ENCODE measurements at regions not wholly inside any gene's neighbourhood (a gene's known extent, or its start where the extent isn't known, plus 50 kb on each side); places are given as distances from the start of the nearest gene placed in this dataset.
"Not testable (repeated sequence)": the region's sequence is repeated elsewhere in the genome, so short reads cannot be mapped to it uniquely, and the experiment has no call there.

DNA sequence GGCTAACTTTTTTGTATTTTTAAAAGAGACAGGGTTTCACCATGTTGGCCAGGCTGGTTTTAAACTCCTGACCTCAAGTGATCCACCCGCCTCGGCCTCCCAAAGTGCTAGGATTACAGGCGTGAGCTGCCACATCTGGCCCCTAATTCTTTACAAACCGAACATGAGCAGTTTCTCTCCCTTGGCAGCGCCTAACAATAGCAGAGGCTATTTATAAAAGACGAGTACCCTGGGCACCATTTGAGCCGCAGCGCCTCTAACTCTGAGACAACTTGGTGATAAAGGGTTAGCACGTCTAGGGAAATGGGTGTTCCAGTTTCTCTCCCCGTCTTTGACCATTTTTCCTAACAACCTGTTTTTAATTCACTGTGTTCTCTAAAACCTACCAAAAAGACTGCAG lies 168.2 kb upstream of the KL start:
- H3K27me3 ChIP-seq (ENCODE audit: control insufficient read depth in 2 of 2, insufficient read depth in 2 of 2, low read length in 2 of 2); POLR2A ChIA-PET; H3K4me3 Mint-ChIP-seq; H3K27ac ChIP-seq (ENCODE audit: low read depth, low read length); H3K4me1 Mint-ChIP-seq; H3K36me3 ChIP-seq (ENCODE audit: control insufficient read depth in 2 of 3, insufficient read depth in 3 of 3, low read length in 3 of 3); CTCF ChIA-PET; H3K9me3 Mint-ChIP-seq; H3K36me3 Mint-ChIP-seq; H3K27ac Mint-ChIP-seq; ATAC-seq; intact Hi-C loops (cut with micrococcal nuclease); DNase-seq; H3K9me3 ChIP-seq (ENCODE audit: control insufficient read depth in 2 of 3, low read length in 3 of 3); H3K4me3 ChIP-seq (ENCODE audit: low read length); H3K4me1 ChIP-seq (ENCODE audit: control insufficient read depth in 2 of 2, insufficient read depth in 2 of 2, low read length in 2 of 2): not testable (repeated sequence)
- peaks cover 0 to 18% (median 6%) of the 10 kb centered on the region in 5 donors for H3K27me3 Mint-ChIP-seq

DNA sequence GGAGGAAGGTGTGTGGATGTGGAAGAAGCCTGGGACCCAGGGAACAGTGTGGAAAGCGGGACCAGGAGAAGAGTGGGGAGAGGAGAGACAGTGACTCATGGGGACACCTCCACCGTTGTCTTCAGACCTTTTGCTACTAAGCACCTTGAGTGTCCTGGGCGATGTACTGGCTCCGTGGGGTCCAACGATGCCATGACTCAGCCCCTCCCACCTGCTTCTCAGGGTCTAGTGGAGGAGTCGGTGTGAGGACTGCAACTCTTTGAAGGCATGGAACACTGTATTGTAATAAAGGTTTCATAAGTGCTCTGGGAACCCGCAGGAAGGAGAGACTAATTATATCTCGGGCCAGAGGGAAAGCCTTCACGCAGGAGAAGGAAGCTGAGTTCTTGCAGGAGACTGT lies 166.9 kb upstream of the KL start:
- peaks cover 0 to 15% (median 6%) of the 10 kb centered on the region in 5 donors for H3K27me3 Mint-ChIP-seq
- no peak overlapping the region for H3K27ac ChIP-seq (ENCODE audit: low read depth, low read length)
- peaks cover 0 to 3% (median 0%) of the 10 kb centered on the region in 11 donors for H3K9me3 Mint-ChIP-seq
- H3K36me3 Mint-ChIP-seq: peaks cover 0 to 4% (median 0%) of the 10 kb centered on the region in 5 donors
- H3K4me1 ChIP-seq (ENCODE audit: control insufficient read depth in 2 of 2, insufficient read depth in 2 of 2, low read length in 2 of 2): no peaks in the 10 kb centered on the region
- no peak for DNase-seq
- H3K4me3 ChIP-seq (ENCODE audit: low read length): no peak overlapping the region
- no peak overlapping the region for H3K27ac Mint-ChIP-seq
- H3K27me3 ChIP-seq (ENCODE audit: control insufficient read depth in 2 of 2, insufficient read depth in 2 of 2, low read length in 2 of 2): no peaks in the 10 kb centered on the region
- no peaks in the 10 kb centered on the region for H3K9me3 ChIP-seq (ENCODE audit: control insufficient read depth in 2 of 3, low read length in 3 of 3)
- intact Hi-C loops (cut with micrococcal nuclease): no loop called here
- no peak for ATAC-seq
- H3K4me1 Mint-ChIP-seq: peaks cover 0 to 2% (median 0%) of the 10 kb centered on the region in 7 donors
- no peaks in the 10 kb centered on the region for H3K36me3 ChIP-seq (ENCODE audit: control insufficient read depth in 2 of 3, insufficient read depth in 3 of 3, low read length in 3 of 3)
- ChIA-PET CTCF (no interaction called here), POLR2A (no interaction called here)
- H3K4me3 Mint-ChIP-seq: no peak overlapping the region

DNA sequence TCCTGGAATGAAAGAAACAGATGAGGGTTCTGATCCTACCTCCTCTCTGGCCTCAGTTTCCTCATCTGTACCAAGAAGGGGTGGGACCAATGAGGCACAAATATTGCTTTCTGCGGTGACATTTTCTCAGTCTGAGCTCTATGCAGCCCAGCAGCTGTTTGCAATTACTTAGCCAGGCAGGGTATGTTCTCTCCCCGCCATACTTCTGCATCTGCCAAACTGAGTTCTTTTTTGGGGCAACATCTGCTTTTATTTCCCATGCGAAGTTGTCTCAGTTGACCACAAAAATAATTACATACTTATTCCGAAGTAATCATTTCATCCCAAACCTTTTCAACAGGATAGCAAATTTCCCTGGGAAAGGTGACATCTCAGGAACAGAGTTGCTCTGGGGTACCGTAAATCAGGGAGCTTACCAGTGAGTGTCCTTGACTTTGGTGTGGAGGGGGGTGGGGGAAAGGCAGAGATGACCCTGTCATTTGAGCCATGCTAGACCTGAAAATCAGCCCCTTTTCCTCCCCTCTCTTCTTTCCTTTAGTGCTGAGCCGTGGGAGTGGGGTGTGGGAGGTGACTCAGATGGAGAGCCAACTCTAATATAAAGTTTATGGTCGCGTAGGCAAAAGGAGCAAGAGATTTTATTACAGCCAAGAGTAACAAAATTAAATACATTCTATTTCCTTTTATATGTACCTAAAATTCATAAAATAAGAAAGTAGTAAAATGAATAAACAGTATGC lies 165.7 kb upstream of the KL start:
- no peaks in the 10 kb centered on the region for H3K36me3 ChIP-seq (ENCODE audit: control insufficient read depth in 2 of 3, insufficient read depth in 3 of 3, low read length in 3 of 3)
- no peaks in the 10 kb centered on the region for H3K27me3 ChIP-seq (ENCODE audit: control insufficient read depth in 2 of 2, insufficient read depth in 2 of 2, low read length in 2 of 2)
- no peaks in the 10 kb centered on the region for H3K9me3 ChIP-seq (ENCODE audit: control insufficient read depth in 2 of 3, low read length in 3 of 3)
- no peak overlapping the region for H3K4me3 Mint-ChIP-seq
- CTCF ChIA-PET: no interaction called here
- no peaks in the 10 kb centered on the region for H3K36me3 Mint-ChIP-seq
- DNase-seq (no peak), ATAC-seq (no peak)
- peaks cover 0 to 15% (median 6%) of the 10 kb centered on the region in 5 donors for H3K27me3 Mint-ChIP-seq
- peaks cover 0 to 2% (median 0%) of the 10 kb centered on the region in 7 donors for H3K4me1 Mint-ChIP-seq
- POLR2A ChIA-PET: no interaction called here
- H3K27ac Mint-ChIP-seq: no peak overlapping the region
- no peaks in the 10 kb centered on the region for H3K4me1 ChIP-seq (ENCODE audit: control insufficient read depth in 2 of 2, insufficient read depth in 2 of 2, low read length in 2 of 2)
- no peaks in the 10 kb centered on the region for H3K9me3 Mint-ChIP-seq
- intact Hi-C loops (cut with micrococcal nuclease): no loop called here
- no peak overlapping the region for H3K4me3 ChIP-seq (ENCODE audit: low read length)
- no peak overlapping the region for H3K27ac ChIP-seq (ENCODE audit: low read depth, low read length)

DNA sequence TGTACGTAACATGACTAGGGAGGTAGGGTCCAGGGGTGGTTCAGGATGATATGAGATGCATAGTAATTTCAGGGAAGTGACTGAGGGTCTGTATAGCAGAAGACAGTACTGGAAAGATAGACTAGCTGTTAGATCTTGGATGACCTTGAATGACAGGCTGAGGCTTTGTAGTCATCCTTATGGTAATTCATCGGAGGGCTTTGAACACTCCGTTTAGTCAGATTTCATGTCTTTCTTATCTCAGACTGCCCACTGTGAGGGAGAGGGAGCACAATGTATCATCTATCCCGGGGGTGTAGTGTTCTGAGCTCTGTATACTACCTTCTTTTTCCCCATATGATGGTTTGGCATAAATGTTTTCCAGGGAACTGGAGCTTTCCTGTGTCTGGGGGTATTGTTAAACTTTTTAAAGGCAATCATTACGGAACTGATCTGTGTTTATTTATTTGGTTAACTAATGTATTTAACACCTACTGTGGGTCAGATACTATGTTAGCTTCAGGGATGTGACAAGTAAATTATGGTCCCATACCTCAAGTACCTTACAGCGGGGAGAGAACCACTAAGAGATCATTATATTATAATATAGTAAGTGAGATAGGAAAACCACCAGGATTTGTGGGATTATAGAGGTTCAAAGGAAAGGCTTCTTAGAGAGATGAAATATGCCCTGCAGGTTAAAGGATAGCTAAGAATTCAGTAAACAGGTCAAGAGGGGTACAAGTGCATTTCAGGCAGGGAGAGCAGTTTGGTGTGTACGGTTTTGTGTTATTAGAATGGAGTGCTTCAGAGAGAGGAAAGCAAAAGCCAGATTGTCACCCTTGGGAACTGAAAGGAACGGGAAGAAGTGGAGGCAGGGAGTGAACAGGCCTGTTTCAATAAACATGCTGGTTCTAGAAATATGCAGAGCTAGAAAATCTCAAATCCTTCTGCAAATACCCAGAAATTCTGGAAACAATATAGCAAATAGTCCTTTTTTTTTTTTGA lies 164.8 kb upstream of the KL start:
- Mint-ChIP-seq H3K4me3 (no peak overlapping the region), H3K27ac (no peak overlapping the region), H3K27me3 (peaks cover 0 to 15% (median 6%) of the 10 kb centered on the region in 5 donors), H3K9me3 (no peaks in the 10 kb centered on the region), H3K4me1 (peaks cover 0 to 2% (median 0%) of the 10 kb centered on the region in 7 donors), H3K36me3 (no peaks in the 10 kb centered on the region)
- Histone ChIP-seq H3K36me3 (ENCODE audit: control insufficient read depth in 2 of 3, insufficient read depth in 3 of 3, low read length in 3 of 3) (no peaks in the 10 kb centered on the region), H3K4me1 (ENCODE audit: control insufficient read depth in 2 of 2, insufficient read depth in 2 of 2, low read length in 2 of 2) (no peaks in the 10 kb centered on the region), H3K27me3 (ENCODE audit: control insufficient read depth in 2 of 2, insufficient read depth in 2 of 2, low read length in 2 of 2) (no peaks in the 10 kb centered on the region), H3K9me3 (ENCODE audit: control insufficient read depth in 2 of 3, low read length in 3 of 3) (no peaks in the 10 kb centered on the region), H3K27ac (ENCODE audit: low read depth, low read length) (no peak overlapping the region), H3K4me3 (ENCODE audit: low read length) (no peak overlapping the region)
- DNase-seq: no peak
- intact Hi-C loops (cut with micrococcal nuclease): no loop called here
- ATAC-seq: no peak
- POLR2A ChIA-PET: interaction anchor here (0.6 to 1.0 kb wide), 2 partner anchors 12 to 718 kb away, joined by 3 to 5 read pairs; no protein-coding TSS in a partner anchor
- CTCF ChIA-PET: interaction anchor here (0.6 kb wide), 1 partner anchor 179 kb away, joined by 5 read pairs; no protein-coding TSS in a partner anchor

DNA sequence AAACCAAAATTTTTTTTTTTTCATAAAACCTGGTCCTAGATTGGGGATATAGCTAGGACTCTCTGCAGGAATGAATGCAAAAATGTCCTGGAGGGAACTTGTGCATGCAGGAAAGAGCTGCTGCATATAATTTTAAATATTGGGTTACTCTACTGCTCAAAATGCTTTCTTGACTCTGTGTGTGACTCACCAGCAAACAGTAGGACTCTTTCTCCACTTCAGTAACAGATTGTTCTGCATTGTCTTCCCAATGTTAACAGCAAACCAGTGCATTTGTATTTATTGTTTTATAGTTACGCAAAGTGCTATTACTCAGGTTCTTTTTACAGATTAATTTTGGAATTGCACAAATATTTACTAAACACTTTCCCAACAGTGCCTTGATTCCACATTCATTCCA lies 163.7 kb upstream of the KL start:
- Mint-ChIP-seq H3K9me3 (no peaks in the 10 kb centered on the region), H3K4me1 (peaks cover 0 to 2% (median 0%) of the 10 kb centered on the region in 7 donors), H3K27ac (no peak overlapping the region), H3K27me3 (peaks cover 0 to 12% (median 6%) of the 10 kb centered on the region in 5 donors), H3K36me3 (no peaks in the 10 kb centered on the region), H3K4me3 (no peak overlapping the region)
- ATAC-seq (no peak), DNase-seq (no peak)
- Histone ChIP-seq H3K27me3 (ENCODE audit: control insufficient read depth in 2 of 2, insufficient read depth in 2 of 2, low read length in 2 of 2) (no peaks in the 10 kb centered on the region), H3K27ac (ENCODE audit: low read depth, low read length) (no peak overlapping the region), H3K36me3 (ENCODE audit: control insufficient read depth in 2 of 3, insufficient read depth in 3 of 3, low read length in 3 of 3) (no peaks in the 10 kb centered on the region), H3K9me3 (ENCODE audit: control insufficient read depth in 2 of 3, low read length in 3 of 3) (no peaks in the 10 kb centered on the region), H3K4me3 (ENCODE audit: low read length) (no peak overlapping the region), H3K4me1 (ENCODE audit: control insufficient read depth in 2 of 2, insufficient read depth in 2 of 2, low read length in 2 of 2) (no peaks in the 10 kb centered on the region)
- ChIA-PET CTCF (interaction anchor here (0.6 kb wide), 1 partner anchor 181 kb away, joined by 5 read pairs; no protein-coding TSS in a partner anchor), POLR2A (interaction anchor here (1.0 kb wide), 1 partner anchor 11 kb away, joined by 5 read pairs; no protein-coding TSS in a partner anchor)
- intact Hi-C loops (cut with micrococcal nuclease): no loop called here

DNA sequence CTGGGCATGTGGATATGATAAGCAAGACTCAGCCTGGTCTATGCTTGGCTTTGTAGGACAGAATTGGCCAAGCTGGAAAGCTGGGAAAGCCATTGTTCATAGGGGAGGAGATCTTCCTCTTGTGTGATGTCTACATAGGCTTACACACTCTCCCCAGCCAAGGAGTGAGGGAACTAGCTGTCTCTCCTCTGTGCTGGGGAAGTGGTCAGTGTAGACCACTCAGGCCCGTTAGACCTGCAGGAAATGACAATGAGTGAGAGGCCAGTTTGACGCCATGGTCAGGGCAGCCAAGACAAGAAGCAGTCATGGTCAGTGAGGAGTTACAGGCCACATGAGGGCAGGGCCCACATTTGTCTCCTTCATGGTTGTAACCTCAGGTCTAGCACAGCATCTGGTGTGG lies 159.1 kb upstream of the KL start:
- Histone ChIP-seq H3K27ac (ENCODE audit: low read depth, low read length) (no peak overlapping the region), H3K27me3 (ENCODE audit: control insufficient read depth in 2 of 2, insufficient read depth in 2 of 2, low read length in 2 of 2) (no peaks in the 10 kb centered on the region), H3K9me3 (ENCODE audit: control insufficient read depth in 2 of 3, low read length in 3 of 3) (peaks cover 0 to 12% (median 0%) of the 10 kb centered on the region in 3 experiments), H3K4me1 (ENCODE audit: control insufficient read depth in 2 of 2, insufficient read depth in 2 of 2, low read length in 2 of 2) (no peaks in the 10 kb centered on the region), H3K36me3 (ENCODE audit: control insufficient read depth in 2 of 3, insufficient read depth in 3 of 3, low read length in 3 of 3) (no peaks in the 10 kb centered on the region), H3K4me3 (ENCODE audit: low read length) (no peak overlapping the region)
- intact Hi-C loops (cut with micrococcal nuclease): no loop called here
- DNase-seq (no peak), ATAC-seq (no peak)
- H3K9me3 Mint-ChIP-seq: no peaks in the 10 kb centered on the region
- no peak overlapping the region for H3K4me3 Mint-ChIP-seq
- H3K4me1 Mint-ChIP-seq: no peaks in the 10 kb centered on the region
- CTCF ChIA-PET: no interaction called here
- H3K27me3 Mint-ChIP-seq: peaks cover 0 to 3% (median 0%) of the 10 kb centered on the region in 5 donors
- POLR2A ChIA-PET: no interaction called here
- no peak overlapping the region for H3K27ac Mint-ChIP-seq
- H3K36me3 Mint-ChIP-seq: no peaks in the 10 kb centered on the region
